ENCODE measurements at regions not wholly inside any gene's neighbourhood (a gene's known extent, or its start where the extent isn't known, plus 50 kb on each side); places are given as distances from the start of the nearest gene placed in this dataset.
"Not testable (repeated sequence)": the region's sequence is repeated elsewhere in the genome, so short reads cannot be mapped to it uniquely, and the experiment has no call there.

- no peak for DNase-seq
Observed at GRCh38 chr2:167843217-167843616, 404.2 kb downstream of the STK39 start.

GRCh38 chr2:167842047-167842446, 405.3 kb downstream of the STK39 start:
- DNase-seq, result no peak

GRCh38 chr2:167835290-167835689, 412.1 kb downstream of the STK39 start:
- DNase-seq, result not testable (repeated sequence)

DNA sequence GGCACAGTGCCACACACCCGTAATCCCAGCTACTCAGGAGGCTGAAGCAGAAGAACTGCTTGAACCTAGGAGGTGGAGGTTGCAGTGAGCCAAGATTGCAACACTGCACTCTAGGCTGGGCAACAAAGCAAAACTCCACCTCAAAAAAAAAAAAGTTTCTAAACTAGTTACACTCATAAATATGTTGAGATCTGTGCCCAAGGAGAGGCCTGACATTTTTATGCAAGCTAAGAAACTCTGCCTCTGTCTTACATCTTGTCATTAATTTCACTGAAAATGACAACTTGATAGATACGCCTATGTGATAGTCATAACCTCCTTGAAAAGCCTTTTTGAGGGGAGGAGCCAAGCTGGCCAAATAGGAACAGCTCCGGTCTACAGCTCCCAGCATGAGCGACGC, 412.7 kb downstream of the STK39 start:
- no peak for DNase-seq

GRCh38 chr2:167833294-167833693, 414.1 kb downstream of the STK39 start:
- no peak for DNase-seq

- DNase-seq, result no peak
Observed at GRCh38 chr2:167832868-167833287, 414.5 kb downstream of the STK39 start.

- peak; percentile 13 for DNase-seq
Observed at GRCh38 chr2:167827352-167828097, 419.9 kb downstream of the STK39 start.

GRCh38 chr2:167826906-167827305, 420.5 kb downstream of the STK39 start:
- DNase-seq, result no peak

- no peak for DNase-seq
Observed at GRCh38 chr2:167825664-167826063, 421.7 kb downstream of the STK39 start.

DNA sequence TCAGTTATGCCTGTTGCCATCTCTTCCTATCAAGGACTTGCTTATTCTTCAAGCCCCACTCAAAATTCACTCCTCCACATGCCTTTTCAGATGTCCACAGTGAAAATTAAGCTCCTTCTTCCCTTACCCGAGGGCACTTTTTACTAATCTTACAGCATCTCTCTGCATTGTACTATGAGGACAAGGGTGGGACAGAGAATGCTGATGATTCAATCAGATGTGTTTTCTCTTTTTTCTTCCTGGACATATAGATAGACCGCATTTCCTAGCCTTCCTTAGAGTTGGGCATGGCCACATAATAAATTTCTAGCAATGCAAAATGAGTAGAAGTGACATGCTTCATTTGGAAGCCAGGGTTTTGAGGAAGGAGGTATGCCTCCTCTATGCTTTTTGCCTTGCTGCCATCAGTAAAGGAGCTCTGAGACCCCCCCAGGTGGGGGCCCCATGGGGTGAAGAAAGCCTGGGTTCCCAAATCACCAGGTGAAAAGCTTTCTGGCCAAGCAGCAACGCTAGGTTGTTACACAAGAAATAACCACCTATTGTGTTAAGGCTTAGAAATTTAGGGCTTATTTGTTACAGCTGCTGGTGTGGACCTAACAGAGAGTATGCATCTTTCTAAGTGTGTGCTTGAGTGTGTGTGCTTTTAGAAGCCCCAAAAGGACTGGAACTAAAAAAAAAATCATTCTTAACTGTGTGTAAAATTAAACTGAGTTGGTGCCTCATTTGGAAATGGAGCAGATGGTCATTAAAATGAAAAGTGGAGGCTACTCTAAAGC, 424.5 kb downstream of the STK39 start:
- DNase-seq, result no peak

DNA sequence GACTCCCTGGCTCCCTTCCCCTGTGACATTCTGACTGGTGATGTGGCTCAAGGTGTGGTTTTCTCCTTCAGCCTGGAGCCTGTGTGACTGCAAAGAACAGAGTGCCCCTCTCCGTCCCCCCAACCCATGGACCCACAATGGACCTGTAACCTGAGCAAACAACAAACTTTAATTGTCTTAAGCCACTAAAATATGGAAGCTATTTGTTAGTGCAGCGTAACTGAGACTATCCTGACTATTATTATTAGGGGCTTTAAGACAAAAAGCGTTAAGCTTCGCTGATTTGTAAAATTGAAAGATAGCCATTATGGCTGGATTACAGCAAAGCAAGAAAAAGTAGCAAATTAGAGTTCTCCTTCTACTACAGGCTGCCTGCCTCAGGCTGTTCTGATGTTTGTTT, 426.9 kb downstream of the STK39 start:
- DNase-seq, result no peak

- no peak for DNase-seq
Observed at GRCh38 chr2:167818521-167818920, 428.9 kb downstream of the STK39 start.

DNA sequence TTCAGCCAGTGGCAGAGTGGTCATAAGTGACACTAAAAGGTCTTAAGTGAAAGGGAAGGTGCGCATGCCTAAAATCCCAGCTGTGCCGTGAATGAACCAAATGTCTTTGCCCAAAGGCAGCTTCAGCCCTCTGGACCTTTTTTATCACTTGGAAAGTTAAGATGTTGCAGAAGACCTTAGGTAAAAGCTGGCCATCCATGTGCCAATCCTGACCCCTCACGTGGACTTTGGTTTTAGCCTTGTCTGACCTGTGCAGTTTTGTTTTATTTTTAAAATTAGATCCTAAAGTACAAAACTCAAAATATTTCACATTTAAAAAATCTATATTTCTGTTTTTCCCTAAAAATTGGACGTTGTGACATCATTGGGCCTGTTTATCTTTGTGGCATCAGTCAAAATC, 429.5 kb downstream of the STK39 start:
- no peak for DNase-seq

DNA sequence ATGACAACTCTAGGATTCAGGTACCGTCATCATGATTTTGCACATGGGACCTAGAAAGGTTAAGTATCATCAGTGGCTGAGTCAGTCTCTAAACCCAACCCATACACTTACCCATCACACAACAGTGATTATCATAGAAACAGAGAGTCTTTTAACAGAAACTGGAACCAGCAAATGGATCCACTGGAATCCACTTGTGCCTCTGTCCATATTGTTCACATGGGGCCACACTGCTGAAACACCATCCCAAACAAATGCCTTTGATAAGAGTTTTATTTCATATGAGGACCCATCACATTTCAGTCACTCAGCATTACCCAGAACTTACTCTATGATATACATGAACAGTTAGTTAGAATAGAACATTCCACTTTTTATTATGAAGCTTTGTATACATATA, 430.0 kb downstream of the STK39 start:
- no peak for DNase-seq

GRCh38 chr2:167816874-167817290, 430.5 kb downstream of the STK39 start:
- no peak for DNase-seq

- no peak for DNase-seq
Observed at GRCh38 chr2:167814881-167815718, 432.3 kb downstream of the STK39 start.

GRCh38 chr2:167814482-167814880, 432.9 kb downstream of the STK39 start:
- DNase-seq, result not testable (repeated sequence)

GRCh38 chr2:167809799-167810198, 437.6 kb downstream of the STK39 start:
- DNase-seq, result not testable (repeated sequence)

- no peak for DNase-seq
Observed at GRCh38 chr2:167803449-167803988, 443.9 kb downstream of the STK39 start.

DNA sequence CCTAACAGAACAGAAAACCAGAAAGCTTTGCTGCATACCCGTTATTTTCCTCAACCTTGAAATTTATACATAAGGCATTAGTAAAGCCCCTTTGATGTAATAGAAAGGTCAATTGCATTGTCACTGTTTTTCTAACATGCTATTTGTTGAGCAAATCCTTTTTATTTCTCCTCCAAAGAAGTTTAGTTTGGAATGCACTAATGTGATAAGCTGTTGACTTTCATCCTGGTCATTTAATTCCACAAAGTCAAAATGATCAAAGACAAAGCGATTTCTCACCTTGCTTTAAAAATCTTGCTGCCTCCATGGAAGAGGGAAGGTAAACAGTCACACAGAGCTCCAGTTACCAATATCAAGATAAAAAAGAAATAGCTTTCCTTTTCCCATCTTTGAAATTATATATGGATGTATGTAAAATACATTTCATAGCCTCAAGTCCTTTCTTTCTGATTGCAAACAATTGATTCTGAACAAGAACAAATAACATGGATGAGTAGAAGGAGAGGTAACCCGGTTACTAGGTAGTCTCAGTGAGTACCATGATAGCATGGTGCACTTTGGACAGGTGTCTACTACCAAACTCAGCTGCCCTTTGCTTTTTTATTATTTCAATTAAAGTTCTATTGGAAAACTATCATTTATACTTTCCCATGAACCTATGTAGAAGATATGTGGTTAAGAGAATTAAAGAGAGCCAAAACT, 452.7 kb downstream of the STK39 start:
- no peak for DNase-seq

DNA sequence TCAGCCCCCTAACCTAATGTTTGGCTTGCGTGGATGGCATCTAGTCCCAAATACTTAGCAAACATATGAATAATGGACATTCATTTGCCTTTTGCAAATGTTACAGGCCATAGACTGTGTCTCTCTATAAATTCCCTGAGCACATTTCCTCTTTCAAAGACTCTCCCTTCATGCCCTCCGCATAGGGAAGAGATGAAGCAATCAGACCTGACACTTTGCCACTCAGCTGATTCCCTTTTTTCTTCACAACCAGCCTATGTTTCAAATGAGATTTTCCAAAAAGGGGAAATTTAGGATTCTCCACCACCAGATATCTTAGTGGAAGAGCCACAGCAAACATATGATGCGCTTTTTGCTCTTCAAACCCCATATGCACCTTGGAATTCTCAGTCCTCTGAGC, 453.7 kb downstream of the STK39 start:
- no peak for DNase-seq

GRCh38 chr2:167792126-167792525, 455.3 kb downstream of the STK39 start:
- DNase-seq, result no peak

Data from MV-4-11 (cell line).